ENCODE measurements at regions not wholly inside any gene's neighbourhood (a gene's known extent, or its start where the extent isn't known, plus 50 kb on each side); places are given as distances from the start of the nearest gene placed in this dataset.
"Not testable (repeated sequence)": the region's sequence is repeated elsewhere in the genome, so short reads cannot be mapped to it uniquely, and the experiment has no call there.

DNA sequence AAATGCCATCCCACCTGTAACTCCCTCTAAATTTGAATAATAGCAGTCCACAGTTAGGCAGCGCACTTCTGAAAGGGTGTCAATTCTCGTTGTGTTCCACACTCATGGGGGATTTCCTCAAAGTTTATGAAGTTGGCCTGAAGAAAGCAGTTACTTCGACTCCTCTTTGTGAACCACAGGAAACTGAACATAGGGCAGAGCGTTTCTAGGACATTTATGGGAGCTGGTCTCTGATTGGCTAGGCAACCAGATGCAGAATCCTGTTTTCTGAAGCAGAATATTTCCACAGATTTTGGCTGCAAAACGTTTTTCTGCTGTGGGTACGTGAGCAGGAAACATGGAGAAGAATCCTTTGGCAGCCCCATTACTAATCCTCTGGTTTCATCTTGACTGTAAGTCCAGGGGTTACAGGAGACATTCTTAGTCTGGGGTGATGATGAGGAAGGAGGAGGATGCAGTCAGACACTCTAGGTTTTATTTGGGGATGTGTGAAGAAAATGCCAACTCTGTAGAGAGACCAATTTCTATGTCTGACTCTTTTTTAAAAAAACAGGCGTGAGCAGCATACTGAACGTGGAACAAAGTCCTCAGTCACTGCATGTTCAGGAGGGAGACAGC is 431.5 kb upstream of the OR4E1 start:
- TF ChIP-seq, protein P1, sequence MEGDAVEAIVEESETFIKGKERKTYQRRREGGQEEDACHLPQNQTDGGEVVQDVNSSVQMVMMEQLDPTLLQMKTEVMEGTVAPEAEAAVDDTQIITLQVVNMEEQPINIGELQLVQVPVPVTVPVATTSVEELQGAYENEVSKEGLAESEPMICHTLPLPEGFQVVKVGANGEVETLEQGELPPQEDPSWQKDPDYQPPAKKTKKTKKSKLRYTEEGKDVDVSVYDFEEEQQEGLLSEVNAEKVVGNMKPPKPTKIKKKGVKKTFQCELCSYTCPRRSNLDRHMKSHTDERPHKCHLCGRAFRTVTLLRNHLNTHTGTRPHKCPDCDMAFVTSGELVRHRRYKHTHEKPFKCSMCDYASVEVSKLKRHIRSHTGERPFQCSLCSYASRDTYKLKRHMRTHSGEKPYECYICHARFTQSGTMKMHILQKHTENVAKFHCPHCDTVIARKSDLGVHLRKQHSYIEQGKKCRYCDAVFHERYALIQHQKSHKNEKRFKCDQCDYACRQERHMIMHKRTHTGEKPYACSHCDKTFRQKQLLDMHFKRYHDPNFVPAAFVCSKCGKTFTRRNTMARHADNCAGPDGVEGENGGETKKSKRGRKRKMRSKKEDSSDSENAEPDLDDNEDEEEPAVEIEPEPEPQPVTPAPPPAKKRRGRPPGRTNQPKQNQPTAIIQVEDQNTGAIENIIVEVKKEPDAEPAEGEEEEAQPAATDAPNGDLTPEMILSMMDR (IDR thresholded peaks at IDR 0.05; ENCODE audit: low read depth, low read length, poor library complexity, severe bottlenecking), result no peak
- no peak for TF ChIP-seq EZH2phosphoT487 (IDR thresholded peaks at IDR 0.05; ENCODE audit: borderline replicate concordance, low read length)
- peaks cover 22% of the 10 kb centered on the region for H3K27me3 ChIP-seq (ENCODE audit: control insufficient read depth, low read length)
- no peaks in the 10 kb centered on the region for H3K9me2 ChIP-seq (replicated peaks; ENCODE audit: control insufficient read depth, low read length)

DNA sequence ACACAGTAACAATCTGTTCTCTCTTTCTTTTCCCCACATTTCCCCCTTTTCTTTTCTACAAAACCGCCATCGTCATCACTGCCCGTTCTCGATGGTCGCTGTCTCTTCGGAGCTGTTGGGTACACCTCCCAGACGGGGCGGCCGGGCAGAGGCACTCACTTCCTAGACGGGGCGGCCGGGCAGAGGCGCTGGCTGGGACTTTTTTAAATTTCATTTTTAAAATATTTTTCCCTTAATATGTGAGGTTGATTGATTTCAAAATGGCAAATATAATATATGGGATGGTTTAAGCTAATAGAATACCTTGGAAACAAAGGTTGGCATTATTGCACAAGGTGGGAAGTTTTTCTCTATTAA is 427.1 kb upstream of the OR4E1 start:
- not testable (repeated sequence) for H3K27ac ChIP-seq (ENCODE audit: low read depth, low read length); H3F3A ChIP-seq (ENCODE audit: control insufficient read depth, insufficient read depth); H3K79me2 ChIP-seq (ENCODE audit: control insufficient read depth, low read length); H3K4me2 ChIP-seq (ENCODE audit: low read length); H3K36me3 ChIP-seq (ENCODE audit: control insufficient read depth, low read length); H3K9me2 ChIP-seq (replicated peaks; ENCODE audit: control insufficient read depth, low read length); H4K20me1 ChIP-seq (ENCODE audit: control insufficient read depth, insufficient read depth, low read depth, low read length); H3K9me3 ChIP-seq (ENCODE audit: control insufficient read depth, insufficient read depth, low read length); H3K4me3 ChIP-seq (ENCODE audit: low read length); H3K4me1 ChIP-seq (ENCODE audit: control insufficient read depth, low read length)
- H3K27me3 ChIP-seq (ENCODE audit: control insufficient read depth, low read length), result peaks cover 43% of the 10 kb centered on the region

More for the DNA sequence above, 431.5 kb upstream of the OR4E1 start:
- H4K20me1 ChIP-seq (ENCODE audit: control insufficient read depth, insufficient read depth, low read depth, low read length), result no peaks in the 10 kb centered on the region
- no peaks in the 10 kb centered on the region for H3K36me3 ChIP-seq (ENCODE audit: control insufficient read depth, low read length)
- H3K4me1 ChIP-seq (ENCODE audit: control insufficient read depth, low read length), result no peaks in the 10 kb centered on the region
- H3K4me3 ChIP-seq (ENCODE audit: low read length), result no peak overlapping the region
- no peaks in the 10 kb centered on the region for H3F3A ChIP-seq (ENCODE audit: control insufficient read depth, insufficient read depth)
- H3K4me2 ChIP-seq (ENCODE audit: low read length), result no peak overlapping the region
- no peak overlapping the region for H3K27ac ChIP-seq (ENCODE audit: low read depth, low read length)
- H3K79me2 ChIP-seq (ENCODE audit: control insufficient read depth, low read length), result no peaks in the 10 kb centered on the region
- H3K9me3 ChIP-seq (ENCODE audit: control insufficient read depth, insufficient read depth, low read length), result no peaks in the 10 kb centered on the region

DNA sequence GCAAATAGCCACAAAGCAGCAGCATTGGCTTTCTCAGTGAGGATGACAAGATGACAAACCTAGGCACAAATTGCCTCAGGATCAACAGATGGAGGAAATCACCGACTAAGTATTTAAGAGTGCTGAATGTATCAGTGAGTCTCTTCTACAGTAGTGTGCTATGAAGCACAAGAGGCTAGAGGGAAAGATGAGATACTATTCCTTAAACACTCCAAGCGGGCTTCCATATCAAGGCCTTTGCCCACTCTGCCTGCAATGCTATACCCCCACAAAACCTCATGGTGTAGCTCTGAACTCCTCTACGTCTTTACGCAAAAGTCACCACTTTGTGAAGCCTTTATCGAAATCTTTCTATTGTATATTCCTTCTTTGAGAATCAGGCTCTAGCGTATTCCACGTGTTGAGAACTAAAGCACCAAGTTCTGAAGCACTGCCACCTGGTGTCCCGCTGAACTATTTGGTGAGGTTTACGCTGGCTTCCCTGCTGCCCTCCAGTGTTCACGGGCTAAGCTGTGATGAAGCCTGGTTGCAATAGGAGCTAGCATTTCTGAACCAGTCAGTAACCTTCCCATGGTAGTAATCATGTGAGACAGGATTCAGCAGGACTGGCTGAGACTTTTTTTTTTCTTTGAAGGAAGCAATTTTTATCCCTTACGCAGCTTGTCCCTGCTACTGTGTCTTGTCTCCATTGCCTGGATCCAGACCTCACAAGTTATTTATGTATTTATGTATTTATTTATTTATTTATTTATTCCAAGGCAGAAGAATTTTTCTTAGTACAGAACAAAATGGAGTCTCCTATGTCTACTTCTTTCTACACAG is 426.5 kb upstream of the OR4E1 start:
- no peaks in the 10 kb centered on the region for H3K79me2 ChIP-seq (ENCODE audit: control insufficient read depth, low read length)
- peaks cover 37% of the 10 kb centered on the region for H3K27me3 ChIP-seq (ENCODE audit: control insufficient read depth, low read length)
- no peak overlapping the region for H3K4me3 ChIP-seq (ENCODE audit: low read length)
- no peaks in the 10 kb centered on the region for H3K4me1 ChIP-seq (ENCODE audit: control insufficient read depth, low read length)
- H4K20me1 ChIP-seq (ENCODE audit: control insufficient read depth, insufficient read depth, low read depth, low read length), result no peaks in the 10 kb centered on the region
- H3K27ac ChIP-seq (ENCODE audit: low read depth, low read length), result no peak overlapping the region
- no peaks in the 10 kb centered on the region for H3K9me3 ChIP-seq (ENCODE audit: control insufficient read depth, insufficient read depth, low read length)
- H3K9me2 ChIP-seq (replicated peaks; ENCODE audit: control insufficient read depth, low read length), result no peaks in the 10 kb centered on the region
- H3K36me3 ChIP-seq (ENCODE audit: control insufficient read depth, low read length), result no peaks in the 10 kb centered on the region
- no peak overlapping the region for H3K4me2 ChIP-seq (ENCODE audit: low read length)
- H3F3A ChIP-seq (ENCODE audit: control insufficient read depth, insufficient read depth), result no peaks in the 10 kb centered on the region
- TF ChIP-seq, protein P1 (IDR thresholded peaks at IDR 0.05; ENCODE audit: low read depth, low read length, poor library complexity, severe bottlenecking), result peak; percentile 66
- no peak for TF ChIP-seq EZH2phosphoT487 (IDR thresholded peaks at IDR 0.05; ENCODE audit: borderline replicate concordance, low read length)

DNA sequence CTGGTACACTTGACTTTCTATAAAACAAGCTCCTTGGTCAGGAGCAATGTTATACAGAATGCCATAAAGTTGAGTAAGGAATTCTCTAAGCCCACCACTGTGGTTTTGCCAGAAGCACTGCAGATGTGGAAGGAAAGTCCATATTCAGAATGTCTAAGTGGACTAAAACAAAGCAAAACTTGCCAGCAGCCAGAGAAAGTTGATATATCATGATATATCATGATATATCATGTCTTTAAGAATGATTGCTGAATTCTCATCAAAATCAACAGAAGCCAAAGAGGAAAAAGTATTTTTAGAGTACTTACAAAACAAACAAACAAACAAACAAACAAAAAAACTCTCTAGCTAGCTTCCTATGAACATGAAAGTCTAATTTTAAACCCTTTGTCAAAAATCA is 424.8 kb upstream of the OR4E1 start:
- H3K27ac ChIP-seq (ENCODE audit: low read depth, low read length), result no peak overlapping the region
- H3K4me2 ChIP-seq (ENCODE audit: low read length), result no peak overlapping the region

More for the DNA sequence above, 424.8 kb upstream of the OR4E1 start:
- Histone ChIP-seq H3K4me3 (ENCODE audit: low read length) (no peak overlapping the region), H3K79me2 (ENCODE audit: control insufficient read depth, low read length) (no peaks in the 10 kb centered on the region), H3K27me3 (ENCODE audit: control insufficient read depth, low read length) (peaks cover 33% of the 10 kb centered on the region), H3K36me3 (ENCODE audit: control insufficient read depth, low read length) (no peaks in the 10 kb centered on the region), H3K9me2 (replicated peaks; ENCODE audit: control insufficient read depth, low read length) (no peaks in the 10 kb centered on the region), H4K20me1 (ENCODE audit: control insufficient read depth, insufficient read depth, low read depth, low read length) (no peaks in the 10 kb centered on the region), H3F3A (ENCODE audit: control insufficient read depth, insufficient read depth) (no peaks in the 10 kb centered on the region), H3K9me3 (ENCODE audit: control insufficient read depth, insufficient read depth, low read length) (no peaks in the 10 kb centered on the region), H3K4me1 (ENCODE audit: control insufficient read depth, low read length) (no peaks in the 10 kb centered on the region)
- TF ChIP-seq, protein P1 (IDR thresholded peaks at IDR 0.05; ENCODE audit: low read depth, low read length, poor library complexity, severe bottlenecking), result no peak
- no peak for TF ChIP-seq EZH2phosphoT487 (IDR thresholded peaks at IDR 0.05; ENCODE audit: borderline replicate concordance, low read length)

All from DOHH2 (cell line).